ENCODE measurements at regions not wholly inside any gene's neighbourhood (a gene's known extent, or its start where the extent isn't known, plus 50 kb on each side); places are given as distances from the start of the nearest gene placed in this dataset.
"Not testable (repeated sequence)": the region's sequence is repeated elsewhere in the genome, so short reads cannot be mapped to it uniquely, and the experiment has no call there.

GRCh38 chr1:149657750-149658149, 74.1 kb downstream of the PPIAL4C start:
- not testable (repeated sequence) for TF ChIP-seq CTCF (IDR thresholded peaks at IDR 0.05); REST (IDR thresholded peaks at IDR 0.05; ENCODE audit: insufficient read depth in 1 of 2, low read depth in 2 of 2, low read length in 1 of 2); TCF7L2 (IDR thresholded peaks at IDR 0.05; ENCODE audit: low read depth, low read length)

All from Panc1 (cell line).